Tibial nerve (tissue), 4 donors: ENCODE measurements at regions not wholly inside any gene's neighbourhood (a gene's known extent, or its start where the extent isn't known, plus 50 kb on each side); places are given as distances from the start of the nearest gene placed in this dataset.

Experiments
- DNase-seq, 2 donors: peaks; one replicate each; pipeline ENCODE4 v3.0.0-alpha.2; 2019; ENCODE audit warnings: low spot score in 2 of 2
- H3K27ac ChIP-seq, 4 donors: fragments of 200-600 bp; sonication (generic) in 3 of 4; one replicate each; pipeline ENCODE4 v1.5.1; 2017 to 2019; ENCODE audit warnings: mild to moderate bottlenecking in 1 of 4
- H3K27me3 ChIP-seq, 2 donors: fragments of 200-600 bp; sonication (generic) in 1 of 2; one replicate each; pipeline versions ENCODE4 v1.5.1 to v1.6.0; 2017 to 2019
- H3K36me3 ChIP-seq, 3 donors: fragments of 200-600 bp; sonication (generic); one replicate each; pipeline ENCODE4 v1.5.1; 2018 to 2019
- H3K4me1 ChIP-seq, 4 donors: fragments of 200-600 bp; sonication (generic) in 3 of 4; one replicate each; pipeline ENCODE4 v1.5.1; 2017 to 2019
- H3K4me3 ChIP-seq, 4 donors: fragments of 200-600 bp; sonication (generic) in 3 of 4; one replicate each; pipeline ENCODE4 v1.5.1; 2017 to 2019; ENCODE audit warnings: mild to moderate bottlenecking in 1 of 4, moderate library complexity in 1 of 4
- H3K9me3 ChIP-seq, 4 donors: fragments of 200-600 bp; sonication (generic) in 3 of 4; one replicate each; pipeline ENCODE4 v1.5.1; 2017 to 2019
- CTCF ChIP-seq, 5 experiments: fragments of 200-600 bp in 3 of 5; fragments of 450-650 bp in 2 of 5; sonication (generic) in 3 of 5; IDR thresholded peaks; one replicate each; pipeline ENCODE4 v1.5.1; 2016 to 2019; ENCODE audit warnings: antibody characterized with exemption in 5 of 5, mild to moderate bottlenecking in 3 of 5, moderate library complexity in 2 of 5
- EP300 ChIP-seq, 2 donors: sonication (generic); formaldehyde crosslinking; IDR thresholded peaks; one replicate each; pipeline ENCODE4 v1.6.1; 2017; ENCODE audit warnings: antibody characterized with exemption in 2 of 2, mild to moderate bottlenecking in 1 of 2
- POLR2A ChIP-seq, 2 donors: fragments of 450-650 bp; IDR thresholded peaks; one replicate each; pipeline ENCODE4 v1.6.1; 2017; ENCODE audit warnings: antibody characterized with exemption in 2 of 2, mild to moderate bottlenecking in 2 of 2, moderate library complexity in 2 of 2
- WGBS, 2 donors: methylation state at CpG; one replicate each; pipeline ENCODE4 v1.1.5; 2018; 5-methylcytosine and 5-hydroxymethylcytosine counted together

DNA sequence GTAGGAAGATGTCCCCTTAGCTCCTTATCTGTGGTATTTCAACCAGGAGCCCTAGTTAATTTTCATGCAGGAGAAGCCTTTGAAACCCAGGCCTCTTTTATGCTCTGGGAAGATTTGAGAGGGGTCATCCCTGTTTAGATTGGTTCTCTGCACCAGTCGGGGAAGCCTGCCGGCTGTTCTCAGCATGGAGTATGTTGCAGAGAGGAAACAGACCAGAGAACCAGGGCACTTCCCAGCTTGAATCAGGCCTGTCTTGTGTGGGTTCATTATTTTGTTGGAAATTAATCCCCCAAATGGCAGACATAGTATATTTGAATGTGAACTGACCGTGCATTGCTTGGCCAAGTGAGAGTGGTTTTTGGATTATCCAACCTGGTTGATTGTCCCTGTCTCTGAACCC lies 1082.1 kb upstream of the RBFOX1 start:
- no peaks in the 10 kb centered on the region for H3K27me3 ChIP-seq
- WGBS, 2 donors: 44 to 62% methylated on average over 3 of the region's 3 CpGs
- H3K4me3 ChIP-seq: no peak overlapping the region
- no peak for TF ChIP-seq POLR2A (IDR thresholded peaks at IDR 0.05)
- no peak for TF ChIP-seq EP300 (IDR thresholded peaks at IDR 0.05)
- no peak for TF ChIP-seq CTCF (IDR thresholded peaks at IDR 0.05)
- no peak overlapping the region for H3K27ac ChIP-seq
- no peaks in the 10 kb centered on the region for H3K36me3 ChIP-seq
- DNase-seq: no peak
- no peaks in the 10 kb centered on the region for H3K9me3 ChIP-seq
- H3K4me1 ChIP-seq: no peaks in the 10 kb centered on the region

DNA sequence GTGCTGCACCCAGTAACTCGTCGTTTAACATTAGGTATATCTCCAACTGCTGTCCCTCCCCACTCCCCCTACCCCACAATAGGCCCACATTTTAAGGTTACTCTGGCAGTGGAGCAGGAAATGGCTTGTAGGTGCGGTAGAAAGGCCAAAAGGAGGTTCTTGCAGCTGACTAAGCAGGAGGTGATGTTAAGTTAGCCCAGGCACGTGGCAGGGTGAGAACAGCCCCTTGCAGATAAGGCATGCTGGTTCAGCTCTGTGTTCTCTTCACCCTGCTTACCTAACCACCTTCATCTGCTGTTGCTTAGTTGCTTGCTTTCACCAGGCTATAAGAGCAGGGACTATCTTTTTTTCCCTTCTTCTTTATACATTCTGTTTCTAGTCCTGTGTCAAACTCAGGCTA lies 1082.8 kb upstream of the RBFOX1 start:
- no peak for DNase-seq
- H3K4me3 ChIP-seq: no peak overlapping the region
- H3K27me3 ChIP-seq: no peaks in the 10 kb centered on the region
- no peaks in the 10 kb centered on the region for H3K4me1 ChIP-seq
- 56 to 64% methylated on average over 4 of the region's 4 CpGs for WGBS, 2 donors
- H3K36me3 ChIP-seq: no peaks in the 10 kb centered on the region
- H3K27ac ChIP-seq: no peak overlapping the region
- no peaks in the 10 kb centered on the region for H3K9me3 ChIP-seq
- no peak for TF ChIP-seq EP300 (IDR thresholded peaks at IDR 0.05)
- TF ChIP-seq POLR2A (IDR thresholded peaks at IDR 0.05): no peak
- no peak for TF ChIP-seq CTCF (IDR thresholded peaks at IDR 0.05)

- Histone ChIP-seq H3K9me3 (no peaks in the 10 kb centered on the region), H3K4me3 (no peak overlapping the region), H3K27ac (no peak overlapping the region), H3K4me1 (no peaks in the 10 kb centered on the region), H3K36me3 (no peaks in the 10 kb centered on the region), H3K27me3 (no peaks in the 10 kb centered on the region)
- no peak for TF ChIP-seq EP300 (IDR thresholded peaks at IDR 0.05)
- no peak for TF ChIP-seq CTCF (IDR thresholded peaks at IDR 0.05)
- no peak for TF ChIP-seq POLR2A (IDR thresholded peaks at IDR 0.05)
- 47 to 66% methylated on average over 4 of the region's 4 CpGs for WGBS, 2 donors
- DNase-seq: no peak
These were observed 1084.4 kb upstream of the RBFOX1 start for GRCh38 chr16:6248199-6248598.

GRCh38 chr16:6247775-6248174 lies 1084.9 kb upstream of the RBFOX1 start:
- TF ChIP-seq POLR2A (IDR thresholded peaks at IDR 0.05) (no peak), CTCF (IDR thresholded peaks at IDR 0.05) (no peak), EP300 (IDR thresholded peaks at IDR 0.05) (no peak)
- Histone ChIP-seq H3K36me3 (no peaks in the 10 kb centered on the region), H3K27me3 (no peaks in the 10 kb centered on the region), H3K4me1 (no peaks in the 10 kb centered on the region), H3K4me3 (no peak overlapping the region), H3K9me3 (no peaks in the 10 kb centered on the region), H3K27ac (no peak overlapping the region)
- WGBS, 2 donors: 51 to 69% methylated on average over 4 of the region's 4 CpGs
- no peak for DNase-seq

DNA sequence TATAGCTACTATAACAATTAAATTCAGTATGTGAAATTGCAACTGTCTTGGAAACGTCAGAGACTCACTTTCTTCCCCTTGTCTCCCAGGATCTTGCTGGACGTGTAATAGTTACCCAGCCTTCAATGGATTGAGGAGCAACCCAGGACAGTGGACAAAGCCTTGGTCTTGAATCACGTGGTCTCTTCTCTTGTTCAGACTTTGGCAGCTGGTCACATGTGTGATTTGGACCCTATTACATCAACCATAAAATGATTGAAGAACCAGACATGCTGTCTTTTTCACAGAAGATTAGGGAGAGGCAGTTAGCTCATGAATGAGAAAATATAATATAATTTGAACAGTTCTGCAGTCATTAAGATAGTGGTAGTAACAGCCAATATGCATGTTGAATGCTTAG lies 1085.5 kb upstream of the RBFOX1 start:
- Histone ChIP-seq H3K9me3 (no peaks in the 10 kb centered on the region), H3K4me1 (no peaks in the 10 kb centered on the region), H3K4me3 (no peak overlapping the region), H3K27ac (no peak overlapping the region), H3K27me3 (no peaks in the 10 kb centered on the region), H3K36me3 (no peaks in the 10 kb centered on the region)
- DNase-seq: no peak
- WGBS, 2 donors: 54 to 63% methylated on average over 3 of the region's 3 CpGs
- no peak for TF ChIP-seq EP300 (IDR thresholded peaks at IDR 0.05)
- no peak for TF ChIP-seq POLR2A (IDR thresholded peaks at IDR 0.05)
- TF ChIP-seq CTCF (IDR thresholded peaks at IDR 0.05): no peak
